Left ventricle myocardium inferior (tissue), 1 donor: ENCODE measurements at regions not wholly inside any gene's neighbourhood (a gene's known extent, or its start where the extent isn't known, plus 50 kb on each side); places are given as distances from the start of the nearest gene placed in this dataset.
"Not testable (repeated sequence)": the region's sequence is repeated elsewhere in the genome, so short reads cannot be mapped to it uniquely, and the experiment has no call there.

ENCODE experiments used
- DNase-seq: peaks from one replicate; pipeline ENCODE4 v3.0.0-alpha.2; 2020
- H3K27ac ChIP-seq: fragments of 200-600 bp; replicated peaks from 2 replicates; pipeline ENCODE4 v1.8.0; 2021
- H3K27me3 ChIP-seq: fragments of 200-600 bp; 2 replicates; pipeline ENCODE4 v1.8.0; 2021; ENCODE audit warnings: low read depth
- H3K36me3 ChIP-seq: fragments of 200-600 bp; 2 replicates; pipeline ENCODE4 v1.8.0; 2021
- H3K4me1 ChIP-seq: fragments of 200-600 bp; 2 replicates; pipeline ENCODE4 v1.8.0; 2021
- H3K4me3 ChIP-seq: fragments of 200-600 bp; 2 replicates; pipeline ENCODE4 v1.8.0; 2021; ENCODE audit warnings: mild to moderate bottlenecking, moderate library complexity
- H3K9me3 ChIP-seq: fragments of 200-600 bp; replicated peaks from 2 replicates; pipeline ENCODE4 v1.8.0; 2021
- intact Hi-C: fragments of 100-400 bp; cut with micrococcal nuclease; formaldehyde crosslinking; loops from one replicate; pipeline ENCODE4 v1.11.0; 2022
- TF ChIP-seq, protein P1 (sequence below): fragments of 200-600 bp; IDR thresholded peaks from 2 replicates; pipeline ENCODE4 v1.8.0; 2021; ENCODE audit warnings: antibody characterized with exemption, mild to moderate bottlenecking, borderline replicate concordance
- donor health status: DM: no; HTN: yes; CAD: no; lungs with severe emphysema.

DNA sequence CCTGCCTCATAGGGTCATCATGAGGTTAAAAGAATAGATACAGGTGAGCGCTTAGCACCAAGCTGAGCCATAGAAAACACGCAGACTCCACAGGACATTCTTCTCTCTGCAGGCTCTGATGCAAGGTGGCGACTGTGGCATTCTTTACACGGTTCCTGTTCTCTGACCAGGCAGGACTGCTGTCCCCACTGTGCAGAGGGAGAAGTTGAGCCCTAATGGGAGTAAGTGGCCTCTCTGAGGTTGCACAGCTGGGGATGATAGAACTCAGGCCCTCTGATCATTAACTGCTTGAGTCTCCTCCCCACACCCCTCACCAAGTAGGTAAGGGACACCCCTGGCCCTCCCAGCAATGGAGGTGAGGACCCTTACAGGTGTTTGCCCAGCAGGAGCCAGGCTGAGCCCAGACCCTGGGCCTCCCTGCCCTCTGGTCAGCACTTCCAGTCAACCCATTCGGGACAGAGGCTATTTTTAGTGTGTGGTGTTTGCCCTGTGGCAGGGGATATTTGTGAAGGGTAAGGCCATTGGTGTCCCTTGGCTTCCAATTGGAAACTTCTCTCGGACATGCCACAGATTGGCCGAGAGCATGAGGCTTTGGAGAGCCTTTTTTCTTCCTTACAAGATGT is 116.8 kb downstream of the VEGFA start:
- no peak for DNase-seq
- Histone ChIP-seq H3K9me3 (no peaks in the 10 kb centered on the region), H3K27ac (no peak overlapping the region), H3K36me3 (no peaks in the 10 kb centered on the region), H3K27me3 (peaks cover 20% of the 10 kb centered on the region), H3K4me3 (no peak overlapping the region), H3K4me1 (peaks cover 20% of the 10 kb centered on the region)
- intact Hi-C loops, result no loop called here
- TF ChIP-seq, protein P1, sequence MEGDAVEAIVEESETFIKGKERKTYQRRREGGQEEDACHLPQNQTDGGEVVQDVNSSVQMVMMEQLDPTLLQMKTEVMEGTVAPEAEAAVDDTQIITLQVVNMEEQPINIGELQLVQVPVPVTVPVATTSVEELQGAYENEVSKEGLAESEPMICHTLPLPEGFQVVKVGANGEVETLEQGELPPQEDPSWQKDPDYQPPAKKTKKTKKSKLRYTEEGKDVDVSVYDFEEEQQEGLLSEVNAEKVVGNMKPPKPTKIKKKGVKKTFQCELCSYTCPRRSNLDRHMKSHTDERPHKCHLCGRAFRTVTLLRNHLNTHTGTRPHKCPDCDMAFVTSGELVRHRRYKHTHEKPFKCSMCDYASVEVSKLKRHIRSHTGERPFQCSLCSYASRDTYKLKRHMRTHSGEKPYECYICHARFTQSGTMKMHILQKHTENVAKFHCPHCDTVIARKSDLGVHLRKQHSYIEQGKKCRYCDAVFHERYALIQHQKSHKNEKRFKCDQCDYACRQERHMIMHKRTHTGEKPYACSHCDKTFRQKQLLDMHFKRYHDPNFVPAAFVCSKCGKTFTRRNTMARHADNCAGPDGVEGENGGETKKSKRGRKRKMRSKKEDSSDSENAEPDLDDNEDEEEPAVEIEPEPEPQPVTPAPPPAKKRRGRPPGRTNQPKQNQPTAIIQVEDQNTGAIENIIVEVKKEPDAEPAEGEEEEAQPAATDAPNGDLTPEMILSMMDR, result no peak

DNA sequence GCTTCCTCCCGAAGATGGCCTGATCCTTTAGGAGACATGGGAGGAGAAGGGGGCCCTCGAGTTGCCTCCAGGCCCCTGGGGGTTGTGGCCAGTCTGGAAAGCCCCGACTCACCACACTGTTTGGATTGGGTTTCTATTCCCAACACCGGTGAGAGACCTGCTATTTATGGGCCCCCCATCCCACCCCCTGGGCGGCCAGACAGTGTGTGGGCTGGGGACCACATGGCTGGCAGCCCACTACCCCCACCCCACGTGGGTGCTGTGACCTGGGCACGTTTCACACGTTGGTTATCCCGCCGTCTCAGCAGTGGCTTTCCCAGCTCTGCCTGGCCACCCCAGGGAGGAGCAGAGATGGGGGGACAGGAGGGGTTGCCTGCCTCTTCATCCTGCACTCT is 116.1 kb downstream of the VEGFA start:
- intact Hi-C loops, result no loop called here
- H3K4me1 ChIP-seq, result peaks cover 20% of the 10 kb centered on the region
- TF ChIP-seq, protein P1, result no peak
- H3K27ac ChIP-seq, result no peak overlapping the region
- H3K9me3 ChIP-seq, result no peaks in the 10 kb centered on the region
- no peaks in the 10 kb centered on the region for H3K36me3 ChIP-seq
- DNase-seq, result no peak
- no peak overlapping the region for H3K4me3 ChIP-seq
- peaks cover 20% of the 10 kb centered on the region for H3K27me3 ChIP-seq

DNA sequence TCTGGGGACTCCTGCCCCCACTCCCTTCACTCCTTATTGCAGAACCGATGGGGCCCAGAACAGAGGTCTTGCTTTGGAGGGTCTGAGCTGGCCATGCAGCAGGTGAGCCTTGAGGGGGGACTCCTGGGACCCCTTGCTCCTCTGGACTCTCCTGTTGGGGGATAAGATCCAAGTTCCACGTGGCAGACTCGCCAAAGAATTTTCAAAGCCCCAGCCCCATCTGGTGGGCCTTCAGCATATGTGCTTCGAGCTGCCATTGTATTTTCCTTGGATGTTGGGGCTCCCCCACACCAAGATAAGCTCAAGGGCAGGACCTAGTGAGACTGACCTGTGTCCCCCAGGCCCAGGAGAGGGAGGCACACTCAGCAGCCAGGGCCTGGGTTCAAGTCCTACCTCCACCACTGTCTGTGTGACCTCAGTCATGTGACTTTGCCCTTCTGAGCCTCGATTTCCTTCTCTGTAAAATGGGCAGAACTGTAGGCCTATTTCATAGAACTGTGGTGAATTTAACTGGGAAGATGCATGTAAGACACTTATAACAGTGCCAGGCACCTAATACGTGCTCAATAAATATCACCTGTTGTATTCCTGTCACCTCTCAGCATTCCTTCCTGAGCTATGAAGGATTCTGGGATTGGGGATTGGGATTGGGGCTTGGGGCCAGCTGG is 115.5 kb downstream of the VEGFA start:
- peaks cover 14% of the 10 kb centered on the region for H3K27me3 ChIP-seq
- intact Hi-C loops, result no loop called here
- no peaks in the 10 kb centered on the region for H3K9me3 ChIP-seq
- no peak overlapping the region for H3K27ac ChIP-seq
- H3K4me3 ChIP-seq, result no peak overlapping the region
- TF ChIP-seq, protein P1, result no peak
- H3K4me1 ChIP-seq, result peaks cover 20% of the 10 kb centered on the region
- no peaks in the 10 kb centered on the region for H3K36me3 ChIP-seq
- no peak for DNase-seq

DNA sequence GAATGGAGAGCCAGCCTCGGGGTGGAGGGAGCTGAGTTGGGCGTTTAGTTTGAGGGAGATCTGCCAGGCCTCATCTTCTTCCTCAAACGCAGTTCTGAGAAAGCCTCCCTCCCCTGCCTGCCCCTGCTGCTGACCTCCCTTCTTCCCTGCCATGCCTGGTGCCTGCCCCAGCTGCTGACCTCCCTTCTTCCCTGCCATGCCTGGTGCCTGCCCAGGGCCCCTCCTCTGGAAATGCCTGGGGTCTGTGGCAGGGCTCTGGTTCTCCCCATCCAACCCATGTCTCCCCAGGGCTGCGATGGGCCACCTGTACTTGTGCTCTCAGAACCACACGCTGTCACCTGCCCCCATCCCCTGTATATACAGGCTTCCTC is 114.6 kb downstream of the VEGFA start:
- H3K36me3 ChIP-seq, result no peaks in the 10 kb centered on the region
- no peak overlapping the region for H3K27ac ChIP-seq
- H3K4me1 ChIP-seq, result peaks cover 20% of the 10 kb centered on the region
- H3K27me3 ChIP-seq, result peaks cover 5% of the 10 kb centered on the region
- no peak for DNase-seq
- TF ChIP-seq, protein P1, result no peak
- no peak overlapping the region for H3K4me3 ChIP-seq
- no peaks in the 10 kb centered on the region for H3K9me3 ChIP-seq
- intact Hi-C loops, result no loop called here

DNA sequence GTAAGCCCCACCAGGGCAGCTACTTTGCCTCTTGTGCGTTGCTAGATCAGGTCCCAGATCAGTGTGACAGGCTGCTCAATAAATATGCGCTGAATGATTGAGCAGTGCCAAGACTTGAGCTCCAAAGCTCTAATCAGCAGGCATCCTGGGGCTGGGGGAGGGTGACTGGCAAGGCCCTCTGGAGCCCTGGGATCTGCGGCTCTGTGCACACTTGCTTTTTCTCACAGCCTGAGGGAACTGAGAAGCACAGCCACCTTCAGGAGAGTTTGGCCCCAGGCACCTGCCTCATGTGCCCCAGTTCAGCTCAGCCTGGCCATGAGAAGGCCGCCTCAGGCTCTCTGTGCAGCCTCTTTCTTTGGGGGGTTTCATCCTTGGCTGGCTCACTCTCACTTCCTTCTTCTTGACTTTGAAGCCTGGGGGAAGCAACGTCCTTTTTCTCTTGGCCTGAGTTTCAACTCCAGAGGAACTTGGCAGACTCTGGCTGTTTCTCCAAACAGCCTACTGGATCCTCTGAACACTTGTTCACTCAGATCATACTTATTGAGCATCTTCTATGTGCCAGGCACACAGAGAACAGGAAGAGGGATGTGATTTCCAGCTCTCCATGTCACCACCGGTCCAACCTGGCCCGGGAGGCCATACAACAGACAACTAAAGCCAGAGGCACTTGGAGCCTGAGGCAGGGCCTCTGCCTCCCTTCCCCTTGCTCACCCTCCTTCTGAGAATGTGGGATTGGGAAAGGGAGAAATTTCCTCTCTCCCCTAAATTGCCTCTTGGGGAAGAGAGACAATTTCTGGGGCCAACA is 114.0 kb downstream of the VEGFA start:
- no peak overlapping the region for H3K27ac ChIP-seq
- no peak for DNase-seq
- intact Hi-C loops, result no loop called here

DNA sequence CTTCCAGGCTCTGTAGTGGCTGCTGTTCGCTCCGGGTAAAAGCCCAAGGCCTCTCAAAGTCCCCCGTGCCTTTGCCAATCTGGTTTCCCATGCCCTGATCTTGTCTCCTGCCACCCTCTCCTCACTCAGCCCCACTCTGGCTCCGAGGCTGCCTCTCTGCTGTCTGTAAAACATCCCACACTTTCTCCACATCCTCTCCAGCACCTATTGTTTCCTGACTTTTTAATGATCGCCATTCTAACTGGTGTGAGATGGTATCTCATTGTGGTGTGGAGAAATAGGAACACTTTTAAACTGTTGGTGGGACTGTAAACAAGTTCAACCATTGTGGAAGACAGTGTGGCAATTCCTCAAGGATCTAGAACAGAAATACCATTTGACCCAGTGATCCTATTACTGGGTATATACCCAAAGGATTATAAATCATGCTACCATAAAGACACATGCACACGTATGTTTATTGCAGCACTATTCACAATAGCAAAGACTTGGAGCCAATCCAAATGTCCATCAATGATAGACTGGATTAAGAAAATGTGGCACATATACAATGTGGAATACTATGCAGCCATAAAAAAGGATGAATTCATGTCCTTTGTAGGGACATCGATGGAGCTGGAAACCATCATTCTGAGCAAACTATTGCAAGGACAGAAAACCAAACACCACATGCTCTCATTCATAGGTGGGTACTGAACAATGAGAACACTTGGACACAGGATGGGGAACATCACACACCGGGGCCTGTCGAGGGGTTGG is 112.9 kb downstream of the VEGFA start:
- DNase-seq, H3K27me3 ChIP-seq, H3K27ac ChIP-seq, intact Hi-C loops, H3K4me3 ChIP-seq, H3K36me3 ChIP-seq, H3K9me3 ChIP-seq: not testable (repeated sequence)
- peaks cover 11% of the 10 kb centered on the region for H3K4me1 ChIP-seq

More for the DNA sequence above, 114.0 kb downstream of the VEGFA start:
- H3K9me3 ChIP-seq, result no peaks in the 10 kb centered on the region
- TF ChIP-seq, protein P1, result no peak
- H3K36me3 ChIP-seq, result no peaks in the 10 kb centered on the region
- peaks cover 20% of the 10 kb centered on the region for H3K4me1 ChIP-seq
- no peak overlapping the region for H3K4me3 ChIP-seq
- peaks cover 3% of the 10 kb centered on the region for H3K27me3 ChIP-seq
